ENCODE measurements at regions not wholly inside any gene's neighbourhood (a gene's known extent, or its start where the extent isn't known, plus 50 kb on each side); places are given as distances from the start of the nearest gene placed in this dataset.
A peak's percentile ranks its signal among the peaks of the same experiment; 100 is the strongest.

DNA sequence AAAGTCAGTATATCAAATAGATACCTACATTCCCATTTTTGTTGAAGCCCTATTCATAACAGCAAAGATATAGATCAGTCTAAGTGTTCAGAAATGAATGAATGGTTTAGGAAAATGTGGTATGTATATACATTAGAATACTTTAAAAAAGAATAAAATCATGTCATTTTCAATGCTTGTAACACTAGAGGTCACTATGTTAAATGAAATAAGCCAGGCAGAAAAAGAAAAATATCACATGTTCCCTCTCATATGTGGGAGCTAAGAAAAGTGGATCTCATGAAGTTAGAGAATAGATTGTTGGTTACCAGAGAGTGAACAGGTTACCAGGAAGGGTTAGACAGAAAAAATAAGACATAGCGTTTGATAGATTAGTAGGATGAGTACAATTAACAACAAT is 1111.0 kb upstream of the SLC39A10 start:
- DNase-seq (ENCODE audit: low read depth, low spot score) (peak; percentile 40), FAIRE-seq (no peak)
- no peak overlapping the region for H3K9ac ChIP-seq (replicated peaks; ENCODE audit: extremely low read depth, insufficient read depth, low read length)
- BruUV-seq (replicated peaks), result no TSS peak
- H2AFZ ChIP-seq (ENCODE audit: low read depth, low read length), result no peak overlapping the region
- peaks cover 2% of the 10 kb centered on the region for H3K4me1 ChIP-seq (ENCODE audit: control insufficient read depth, extremely low read depth, insufficient read depth, low read length)
- H3K9me1 ChIP-seq (replicated peaks; ENCODE audit: control insufficient read depth, extremely low read depth, insufficient read depth, low read length), result no peaks in the 10 kb centered on the region
- no peak for TF ChIP-seq EZH2 (IDR thresholded peaks at IDR 0.05; ENCODE audit: borderline replicate concordance, low read depth, low read length, severe bottlenecking)
- TF ChIP-seq, protein P1, sequence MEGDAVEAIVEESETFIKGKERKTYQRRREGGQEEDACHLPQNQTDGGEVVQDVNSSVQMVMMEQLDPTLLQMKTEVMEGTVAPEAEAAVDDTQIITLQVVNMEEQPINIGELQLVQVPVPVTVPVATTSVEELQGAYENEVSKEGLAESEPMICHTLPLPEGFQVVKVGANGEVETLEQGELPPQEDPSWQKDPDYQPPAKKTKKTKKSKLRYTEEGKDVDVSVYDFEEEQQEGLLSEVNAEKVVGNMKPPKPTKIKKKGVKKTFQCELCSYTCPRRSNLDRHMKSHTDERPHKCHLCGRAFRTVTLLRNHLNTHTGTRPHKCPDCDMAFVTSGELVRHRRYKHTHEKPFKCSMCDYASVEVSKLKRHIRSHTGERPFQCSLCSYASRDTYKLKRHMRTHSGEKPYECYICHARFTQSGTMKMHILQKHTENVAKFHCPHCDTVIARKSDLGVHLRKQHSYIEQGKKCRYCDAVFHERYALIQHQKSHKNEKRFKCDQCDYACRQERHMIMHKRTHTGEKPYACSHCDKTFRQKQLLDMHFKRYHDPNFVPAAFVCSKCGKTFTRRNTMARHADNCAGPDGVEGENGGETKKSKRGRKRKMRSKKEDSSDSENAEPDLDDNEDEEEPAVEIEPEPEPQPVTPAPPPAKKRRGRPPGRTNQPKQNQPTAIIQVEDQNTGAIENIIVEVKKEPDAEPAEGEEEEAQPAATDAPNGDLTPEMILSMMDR (IDR thresholded peaks at IDR 0.05; ENCODE audit: extremely low read depth in 1 of 2, insufficient read depth in 1 of 2, low read depth in 1 of 2, low read length in 2 of 2), result peak in 1 of 2 donors; percentile 6
- dilution Hi-C loops (cut with MboI; ENCODE audit: extremely low pct_ligation_motif_present, low sequenced_read_pairs) (no loop called here), intact Hi-C loops (cut with micrococcal nuclease) (loop anchor here (1.0 to 10.0 kb wide), 4 partner anchors 273 to 772 kb away; no protein-coding TSS in a partner anchor)
- CTCF ChIA-PET, result interaction anchor here (0.6 to 3.5 kb wide), 26 partner anchors 10 to 1521 kb away, joined by 3 to 70 read pairs (median 4); no protein-coding TSS in a partner anchor
- H3K79me2 ChIP-seq (ENCODE audit: control insufficient read depth, insufficient read depth, low read length), result no peaks in the 10 kb centered on the region
- no peak overlapping the region for H3K4me2 ChIP-seq (ENCODE audit: insufficient read depth, low read length)
- POLR2A ChIA-PET, result no interaction called here
- H3K4me3 ChIP-seq (replicated peaks in 1 of 3; ENCODE audit: insufficient read depth in 1 of 3, low read depth in 1 of 3, low read length in 3 of 3), result no peak overlapping the region
- no peaks in the 10 kb centered on the region for H3K9me3 ChIP-seq (replicated peaks; ENCODE audit: control insufficient read depth, insufficient read depth, low read length)
- H4K20me1 ChIP-seq (replicated peaks; ENCODE audit: control insufficient read depth, extremely low read depth, insufficient read depth, low read length), result no peaks in the 10 kb centered on the region
- H3K27me3 ChIP-seq (ENCODE audit: control insufficient read depth in 2 of 2, insufficient read depth in 2 of 2, low read length in 2 of 2), result no peaks in the 10 kb centered on the region
- H3K27ac ChIP-seq (ENCODE audit: insufficient read depth, low read depth, low read length), result no peak overlapping the region
- no peaks in the 10 kb centered on the region for H3K36me3 ChIP-seq (ENCODE audit: control insufficient read depth in 2 of 2, extremely low read depth in 1 of 2, insufficient read depth in 2 of 2, low read length in 2 of 2)

DNA sequence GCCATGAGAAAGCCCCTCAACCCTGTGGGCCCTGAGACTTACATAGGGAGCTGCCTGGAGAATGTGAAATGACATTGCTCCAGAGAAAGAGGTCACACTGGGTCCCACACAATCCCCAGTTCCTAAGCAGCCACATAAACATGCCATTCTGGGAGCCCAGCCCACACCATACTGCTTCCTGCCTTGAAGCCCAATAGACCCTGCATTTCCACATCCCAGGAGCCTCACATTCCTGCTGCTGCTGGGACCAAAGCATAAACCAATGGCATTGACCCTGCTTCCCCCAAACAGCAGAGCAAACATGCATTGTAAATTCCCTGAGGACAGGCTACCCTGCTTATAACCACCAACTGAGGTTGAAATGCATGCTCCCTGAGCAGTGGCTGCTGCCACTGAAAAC is 1117.6 kb upstream of the SLC39A10 start:
- dilution Hi-C loops (cut with MboI; ENCODE audit: extremely low pct_ligation_motif_present, low sequenced_read_pairs) (no loop called here), intact Hi-C loops (cut with micrococcal nuclease) (no loop called here)
- BruUV-seq (replicated peaks), result no TSS peak
- Histone ChIP-seq H3K9me3 (replicated peaks; ENCODE audit: control insufficient read depth, insufficient read depth, low read length) (no peaks in the 10 kb centered on the region), H3K9me1 (replicated peaks; ENCODE audit: control insufficient read depth, extremely low read depth, insufficient read depth, low read length) (no peaks in the 10 kb centered on the region), H4K20me1 (replicated peaks; ENCODE audit: control insufficient read depth, extremely low read depth, insufficient read depth, low read length) (no peaks in the 10 kb centered on the region), H2AFZ (ENCODE audit: low read depth, low read length) (no peak overlapping the region), H3K9ac (replicated peaks; ENCODE audit: extremely low read depth, insufficient read depth, low read length) (no peak overlapping the region), H3K27me3 (ENCODE audit: control insufficient read depth in 2 of 2, insufficient read depth in 2 of 2, low read length in 2 of 2) (no peaks in the 10 kb centered on the region), H3K79me2 (ENCODE audit: control insufficient read depth, insufficient read depth, low read length) (no peaks in the 10 kb centered on the region), H3K4me1 (ENCODE audit: control insufficient read depth, extremely low read depth, insufficient read depth, low read length) (no peaks in the 10 kb centered on the region), H3K4me3 (replicated peaks in 1 of 3; ENCODE audit: insufficient read depth in 1 of 3, low read depth in 1 of 3, low read length in 3 of 3) (no peak overlapping the region), H3K36me3 (ENCODE audit: control insufficient read depth in 2 of 2, extremely low read depth in 1 of 2, insufficient read depth in 2 of 2, low read length in 2 of 2) (no peaks in the 10 kb centered on the region), H3K27ac (ENCODE audit: insufficient read depth, low read depth, low read length) (no peak overlapping the region), H3K4me2 (ENCODE audit: insufficient read depth, low read length) (no peak overlapping the region)
- POLR2A ChIA-PET, result no interaction called here
- DNase-seq (ENCODE audit: low read depth, low spot score), result no peak
- TF ChIP-seq, protein P1 (IDR thresholded peaks at IDR 0.05; ENCODE audit: extremely low read depth in 1 of 2, insufficient read depth in 1 of 2, low read depth in 1 of 2, low read length in 2 of 2), result no peak
- TF ChIP-seq POLR2AphosphoS5 (IDR thresholded peaks at IDR 0.05; ENCODE audit: insufficient read depth, low read depth, low read length) (no peak), EZH2 (IDR thresholded peaks at IDR 0.05; ENCODE audit: borderline replicate concordance, low read depth, low read length, severe bottlenecking) (no peak), POLR2A (IDR thresholded peaks at IDR 0.05; ENCODE audit: low read depth, low read length) (no peak), GATA2 (IDR thresholded peaks at IDR 0.05; ENCODE audit: insufficient read depth, insufficient read length, low read depth, low read length) (no peak), FOS (IDR thresholded peaks at IDR 0.05; ENCODE audit: borderline replicate concordance, insufficient read depth, low read length) (no peak), MYC (IDR thresholded peaks at IDR 0.05; ENCODE audit: low read depth, low read length) (no peak), JUN (IDR thresholded peaks at IDR 0.05; ENCODE audit: borderline replicate concordance, insufficient read depth, insufficient read length, low read depth) (no peak)
- TF ChIP-seq, protein P2, sequence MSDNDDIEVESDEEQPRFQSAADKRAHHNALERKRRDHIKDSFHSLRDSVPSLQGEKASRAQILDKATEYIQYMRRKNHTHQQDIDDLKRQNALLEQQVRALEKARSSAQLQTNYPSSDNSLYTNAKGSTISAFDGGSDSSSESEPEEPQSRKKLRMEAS (IDR thresholded peaks at IDR 0.05; ENCODE audit: insufficient read depth, insufficient read length), result no peak
- CTCF ChIA-PET, result no interaction called here
- FAIRE-seq, result no peak

All from endothelial cell of umbilical vein (primary cell).